ENCODE measurements at regions not wholly inside any gene's neighbourhood (a gene's known extent, or its start where the extent isn't known, plus 50 kb on each side); places are given as distances from the start of the nearest gene placed in this dataset.

- Histone ChIP-seq H3K4me3 (ENCODE audit: insufficient read depth, low read length) (no peak overlapping the region), H3K4me2 (ENCODE audit: insufficient read depth, low read length) (no peak overlapping the region), H2AFZ (ENCODE audit: low read length) (no peak overlapping the region), H3K79me2 (ENCODE audit: insufficient read depth, low read length) (no peaks in the 10 kb centered on the region), H3K27me3 (ENCODE audit: insufficient read depth, low read length) (no peaks in the 10 kb centered on the region), H3K9me3 (ENCODE audit: low read depth, low read length) (no peaks in the 10 kb centered on the region), H3K36me3 (ENCODE audit: insufficient read depth, low read length) (no peaks in the 10 kb centered on the region), H4K20me1 (ENCODE audit: insufficient read depth, low read length) (no peaks in the 10 kb centered on the region), H3K27ac (ENCODE audit: low read depth, low read length) (no peak overlapping the region), H3K4me1 (ENCODE audit: insufficient read depth, low read length) (no peaks in the 10 kb centered on the region)
- no peak for DNase-seq (ENCODE audit: insufficient read length, low spot score, missing footprints)
- no peak for TF ChIP-seq CTCF (IDR thresholded peaks at IDR 0.05; ENCODE audit: extremely low read depth, low read depth, low read length)
Observed at GRCh38 chr1:4516596-4516995, 137.8 kb upstream of the AJAP1 start.

GRCh38 chr1:4517186-4517954, 137.0 kb upstream of the AJAP1 start:
- TF ChIP-seq CTCF (IDR thresholded peaks at IDR 0.05; ENCODE audit: extremely low read depth, low read depth, low read length) = no peak
- Histone ChIP-seq H3K79me2 (ENCODE audit: insufficient read depth, low read length) (no peaks in the 10 kb centered on the region), H3K27ac (ENCODE audit: low read depth, low read length) (no peak overlapping the region), H3K4me2 (ENCODE audit: insufficient read depth, low read length) (no peak overlapping the region), H3K4me1 (ENCODE audit: insufficient read depth, low read length) (no peaks in the 10 kb centered on the region), H3K27me3 (ENCODE audit: insufficient read depth, low read length) (no peaks in the 10 kb centered on the region), H3K36me3 (ENCODE audit: insufficient read depth, low read length) (no peaks in the 10 kb centered on the region), H3K4me3 (ENCODE audit: insufficient read depth, low read length) (no peak overlapping the region), H4K20me1 (ENCODE audit: insufficient read depth, low read length) (no peaks in the 10 kb centered on the region), H2AFZ (ENCODE audit: low read length) (no peak overlapping the region), H3K9me3 (ENCODE audit: low read depth, low read length) (no peaks in the 10 kb centered on the region)
- peak; percentile 58 for DNase-seq (ENCODE audit: insufficient read length, low spot score, missing footprints)

GRCh38 chr1:4518621-4519020, 135.8 kb upstream of the AJAP1 start:
- H3K36me3 ChIP-seq (ENCODE audit: insufficient read depth, low read length) = no peaks in the 10 kb centered on the region
- no peak overlapping the region for H3K4me3 ChIP-seq (ENCODE audit: insufficient read depth, low read length)
- no peak overlapping the region for H3K27ac ChIP-seq (ENCODE audit: low read depth, low read length)
- no peak overlapping the region for H3K4me2 ChIP-seq (ENCODE audit: insufficient read depth, low read length)
- no peaks in the 10 kb centered on the region for H3K27me3 ChIP-seq (ENCODE audit: insufficient read depth, low read length)
- TF ChIP-seq CTCF (IDR thresholded peaks at IDR 0.05; ENCODE audit: extremely low read depth, low read depth, low read length) = no peak
- H3K4me1 ChIP-seq (ENCODE audit: insufficient read depth, low read length) = no peaks in the 10 kb centered on the region
- no peaks in the 10 kb centered on the region for H3K9me3 ChIP-seq (ENCODE audit: low read depth, low read length)
- no peaks in the 10 kb centered on the region for H3K79me2 ChIP-seq (ENCODE audit: insufficient read depth, low read length)
- H4K20me1 ChIP-seq (ENCODE audit: insufficient read depth, low read length) = no peaks in the 10 kb centered on the region
- no peak overlapping the region for H2AFZ ChIP-seq (ENCODE audit: low read length)
- no peak for DNase-seq (ENCODE audit: insufficient read length, low spot score, missing footprints)

- H3K9me3 ChIP-seq (ENCODE audit: low read depth, low read length) = no peaks in the 10 kb centered on the region
- no peak for DNase-seq (ENCODE audit: insufficient read length, low spot score, missing footprints)
Observed at GRCh38 chr1:4519954-4520353, 134.5 kb upstream of the AJAP1 start.

More at GRCh38 chr1:4519954-4520353, 134.5 kb upstream of the AJAP1 start:
- Histone ChIP-seq H4K20me1 (ENCODE audit: insufficient read depth, low read length) (no peaks in the 10 kb centered on the region), H3K27me3 (ENCODE audit: insufficient read depth, low read length) (no peaks in the 10 kb centered on the region), H3K36me3 (ENCODE audit: insufficient read depth, low read length) (no peaks in the 10 kb centered on the region), H3K4me2 (ENCODE audit: insufficient read depth, low read length) (no peak overlapping the region), H3K27ac (ENCODE audit: low read depth, low read length) (no peak overlapping the region), H3K4me1 (ENCODE audit: insufficient read depth, low read length) (no peaks in the 10 kb centered on the region), H2AFZ (ENCODE audit: low read length) (no peak overlapping the region), H3K4me3 (ENCODE audit: insufficient read depth, low read length) (no peak overlapping the region), H3K79me2 (ENCODE audit: insufficient read depth, low read length) (no peaks in the 10 kb centered on the region)
- TF ChIP-seq CTCF (IDR thresholded peaks at IDR 0.05; ENCODE audit: extremely low read depth, low read depth, low read length) = no peak

All from osteoblast (primary cell).